Body of pancreas (tissue), 4 donors: ENCODE measurements at regions not wholly inside any gene's neighbourhood (a gene's known extent, or its start where the extent isn't known, plus 50 kb on each side); places are given as distances from the start of the nearest gene placed in this dataset.

Experiments
- POLR2A ChIP-seq, 3 donors: fragments of 450-650 bp; IDR thresholded peaks; one replicate each; pipeline ENCODE4 v1.6.1; 2016; ENCODE audit warnings: antibody characterized with exemption in 3 of 3, mild to moderate bottlenecking in 2 of 3
- TF ChIP-seq, protein P1 (sequence below), 7 experiments: fragments of 450-650 bp in 4 of 7; fragments of 200-600 bp in 3 of 7; sonication (generic) in 3 of 7; IDR thresholded peaks; one replicate each; pipeline ENCODE4 v1.5.1; 2016 to 2019; ENCODE audit warnings: antibody characterized with exemption in 7 of 7

- TF ChIP-seq, protein P1, sequence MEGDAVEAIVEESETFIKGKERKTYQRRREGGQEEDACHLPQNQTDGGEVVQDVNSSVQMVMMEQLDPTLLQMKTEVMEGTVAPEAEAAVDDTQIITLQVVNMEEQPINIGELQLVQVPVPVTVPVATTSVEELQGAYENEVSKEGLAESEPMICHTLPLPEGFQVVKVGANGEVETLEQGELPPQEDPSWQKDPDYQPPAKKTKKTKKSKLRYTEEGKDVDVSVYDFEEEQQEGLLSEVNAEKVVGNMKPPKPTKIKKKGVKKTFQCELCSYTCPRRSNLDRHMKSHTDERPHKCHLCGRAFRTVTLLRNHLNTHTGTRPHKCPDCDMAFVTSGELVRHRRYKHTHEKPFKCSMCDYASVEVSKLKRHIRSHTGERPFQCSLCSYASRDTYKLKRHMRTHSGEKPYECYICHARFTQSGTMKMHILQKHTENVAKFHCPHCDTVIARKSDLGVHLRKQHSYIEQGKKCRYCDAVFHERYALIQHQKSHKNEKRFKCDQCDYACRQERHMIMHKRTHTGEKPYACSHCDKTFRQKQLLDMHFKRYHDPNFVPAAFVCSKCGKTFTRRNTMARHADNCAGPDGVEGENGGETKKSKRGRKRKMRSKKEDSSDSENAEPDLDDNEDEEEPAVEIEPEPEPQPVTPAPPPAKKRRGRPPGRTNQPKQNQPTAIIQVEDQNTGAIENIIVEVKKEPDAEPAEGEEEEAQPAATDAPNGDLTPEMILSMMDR (IDR thresholded peaks at IDR 0.05): no peak
- no peak for TF ChIP-seq POLR2A (IDR thresholded peaks at IDR 0.05)
These were observed 272.3 kb upstream of the SEMA3C start for GRCh38 chr7:81190997-81191768.
